ENCODE measurements at regions not wholly inside any gene's neighbourhood (a gene's known extent, or its start where the extent isn't known, plus 50 kb on each side); places are given as distances from the start of the nearest gene placed in this dataset.
"Not testable (repeated sequence)": the region's sequence is repeated elsewhere in the genome, so short reads cannot be mapped to it uniquely, and the experiment has no call there.

DNA sequence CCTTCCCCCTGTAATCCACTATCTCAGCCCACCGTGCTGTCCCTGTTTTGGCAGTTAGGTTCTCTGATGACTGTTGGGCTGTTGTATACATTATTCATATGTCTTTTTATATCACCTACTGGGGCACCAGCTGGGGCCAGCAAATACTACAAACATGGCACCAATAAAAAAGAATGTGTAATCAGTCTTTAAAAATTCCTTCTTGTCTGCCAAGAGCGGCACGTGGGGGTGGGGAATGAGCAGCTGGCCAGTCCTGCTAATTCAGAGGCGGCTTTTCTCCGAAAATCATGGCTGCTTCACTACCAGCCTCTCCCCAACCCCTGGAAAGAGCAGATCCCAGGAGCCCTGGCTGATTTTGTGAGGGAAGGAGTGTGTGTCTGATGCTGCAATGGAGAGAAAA, 77.7 kb upstream of the EEF2KMT start:
- Histone ChIP-seq H3K36me3 (ENCODE audit: control insufficient read depth, insufficient read depth, low read length) (no peaks in the 10 kb centered on the region), H3K27me3 (ENCODE audit: control insufficient read depth, insufficient read depth, low read length) (no peaks in the 10 kb centered on the region), H3K4me3 (ENCODE audit: low read depth, low read length) (no peak overlapping the region)
- TF ChIP-seq, protein P1, sequence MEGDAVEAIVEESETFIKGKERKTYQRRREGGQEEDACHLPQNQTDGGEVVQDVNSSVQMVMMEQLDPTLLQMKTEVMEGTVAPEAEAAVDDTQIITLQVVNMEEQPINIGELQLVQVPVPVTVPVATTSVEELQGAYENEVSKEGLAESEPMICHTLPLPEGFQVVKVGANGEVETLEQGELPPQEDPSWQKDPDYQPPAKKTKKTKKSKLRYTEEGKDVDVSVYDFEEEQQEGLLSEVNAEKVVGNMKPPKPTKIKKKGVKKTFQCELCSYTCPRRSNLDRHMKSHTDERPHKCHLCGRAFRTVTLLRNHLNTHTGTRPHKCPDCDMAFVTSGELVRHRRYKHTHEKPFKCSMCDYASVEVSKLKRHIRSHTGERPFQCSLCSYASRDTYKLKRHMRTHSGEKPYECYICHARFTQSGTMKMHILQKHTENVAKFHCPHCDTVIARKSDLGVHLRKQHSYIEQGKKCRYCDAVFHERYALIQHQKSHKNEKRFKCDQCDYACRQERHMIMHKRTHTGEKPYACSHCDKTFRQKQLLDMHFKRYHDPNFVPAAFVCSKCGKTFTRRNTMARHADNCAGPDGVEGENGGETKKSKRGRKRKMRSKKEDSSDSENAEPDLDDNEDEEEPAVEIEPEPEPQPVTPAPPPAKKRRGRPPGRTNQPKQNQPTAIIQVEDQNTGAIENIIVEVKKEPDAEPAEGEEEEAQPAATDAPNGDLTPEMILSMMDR (IDR thresholded peaks at IDR 0.05; ENCODE audit: insufficient read depth, low read depth, low read length) = no peak
- POLR2A ChIA-PET = no interaction called here
- CTCF ChIA-PET = no interaction called here
- DNase-seq (ENCODE audit: low read depth) = no peak

DNA sequence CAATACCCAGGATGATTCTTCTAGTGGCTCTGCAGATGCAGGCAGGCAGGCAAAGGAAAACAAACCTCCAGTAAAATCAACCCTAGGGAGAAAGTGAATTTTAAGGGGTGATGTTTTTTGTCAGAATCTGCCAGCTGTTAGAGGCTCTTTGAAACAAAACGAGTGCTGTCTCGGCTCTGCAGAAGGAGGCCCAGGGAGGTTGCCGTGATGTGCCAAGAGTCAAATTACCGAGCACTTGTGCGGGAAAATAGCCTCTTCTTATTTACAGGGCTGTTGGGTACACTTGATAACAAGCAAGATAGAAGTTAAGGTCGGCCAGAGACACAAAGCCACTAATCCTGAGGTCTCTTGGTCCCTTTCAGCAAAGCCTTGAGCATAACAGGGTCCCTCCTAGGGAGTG, 68.9 kb upstream of the EEF2KMT start:
- no peak for DNase-seq (ENCODE audit: low read depth)
- Histone ChIP-seq H3K4me3 (ENCODE audit: low read depth, low read length) (no peak overlapping the region), H3K36me3 (ENCODE audit: control insufficient read depth, insufficient read depth, low read length) (no peaks in the 10 kb centered on the region), H3K27me3 (ENCODE audit: control insufficient read depth, insufficient read depth, low read length) (no peaks in the 10 kb centered on the region)
- TF ChIP-seq, protein P1 (IDR thresholded peaks at IDR 0.05; ENCODE audit: insufficient read depth, low read depth, low read length) = no peak
- CTCF ChIA-PET = no interaction called here
- POLR2A ChIA-PET = no interaction called here

- POLR2A ChIA-PET; H3K36me3 ChIP-seq (ENCODE audit: control insufficient read depth, insufficient read depth, low read length); DNase-seq (ENCODE audit: low read depth); H3K4me3 ChIP-seq (ENCODE audit: low read depth, low read length); CTCF ChIA-PET; H3K27me3 ChIP-seq (ENCODE audit: control insufficient read depth, insufficient read depth, low read length): not testable (repeated sequence)
These were observed 67.8 kb upstream of the EEF2KMT start for GRCh38 chr16:5165429-5165828.

DNA sequence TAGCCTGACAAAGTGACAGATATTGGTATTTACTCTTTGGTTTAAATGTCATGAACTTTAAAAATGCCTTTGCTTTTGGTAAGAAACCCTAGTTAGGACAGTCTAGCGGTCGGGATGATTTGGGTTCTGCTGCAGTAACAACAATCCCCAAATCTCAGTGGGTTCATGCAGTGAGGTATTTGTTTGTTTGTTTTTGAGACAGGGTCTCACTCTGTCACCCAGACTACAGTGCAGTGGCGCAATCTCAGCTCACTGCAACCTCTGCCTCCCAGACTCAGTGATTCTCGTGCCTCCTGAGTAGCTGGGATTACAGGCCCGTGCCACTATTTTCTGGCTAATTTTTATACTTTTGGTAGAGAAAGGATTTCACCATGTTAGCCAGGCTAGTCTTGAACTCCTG, 65.2 kb upstream of the EEF2KMT start:
- H3K27me3 ChIP-seq (ENCODE audit: control insufficient read depth, insufficient read depth, low read length); H3K4me3 ChIP-seq (ENCODE audit: low read depth, low read length); DNase-seq (ENCODE audit: low read depth); CTCF ChIA-PET; H3K36me3 ChIP-seq (ENCODE audit: control insufficient read depth, insufficient read depth, low read length); POLR2A ChIA-PET: not testable (repeated sequence)

DNA sequence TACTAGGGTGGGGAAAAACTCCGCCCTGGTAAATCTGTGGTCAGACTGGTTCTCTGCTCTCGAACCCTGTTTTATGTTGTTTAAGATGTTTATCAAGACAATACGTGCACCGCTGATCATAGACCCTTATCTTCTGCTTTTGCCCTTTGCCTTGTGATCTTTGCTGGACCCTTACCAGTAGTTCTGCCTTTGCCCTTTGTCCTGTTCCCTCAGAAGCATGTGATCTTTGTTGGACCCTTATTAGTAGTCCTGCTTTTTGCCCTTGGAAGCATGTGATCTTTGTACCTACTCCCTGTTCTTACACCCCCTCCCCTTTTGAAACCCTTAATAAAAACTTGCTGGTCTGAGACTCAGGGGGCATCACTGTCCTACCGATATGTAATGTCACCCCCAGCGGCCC, 64.3 kb upstream of the EEF2KMT start:
- CTCF ChIA-PET; DNase-seq (ENCODE audit: low read depth); H3K4me3 ChIP-seq (ENCODE audit: low read depth, low read length); H3K36me3 ChIP-seq (ENCODE audit: control insufficient read depth, insufficient read depth, low read length); H3K27me3 ChIP-seq (ENCODE audit: control insufficient read depth, insufficient read depth, low read length); POLR2A ChIA-PET: not testable (repeated sequence)

- H3K4me3 ChIP-seq (ENCODE audit: low read depth, low read length); DNase-seq (ENCODE audit: low read depth); CTCF ChIA-PET; H3K36me3 ChIP-seq (ENCODE audit: control insufficient read depth, insufficient read depth, low read length); H3K27me3 ChIP-seq (ENCODE audit: control insufficient read depth, insufficient read depth, low read length); POLR2A ChIA-PET: not testable (repeated sequence)
These were observed 62.4 kb upstream of the EEF2KMT start for GRCh38 chr16:5160010-5160409.

GRCh38 chr16:5159537-5159936, 61.9 kb upstream of the EEF2KMT start:
- H3K4me3 ChIP-seq (ENCODE audit: low read depth, low read length); CTCF ChIA-PET; H3K36me3 ChIP-seq (ENCODE audit: control insufficient read depth, insufficient read depth, low read length); DNase-seq (ENCODE audit: low read depth); H3K27me3 ChIP-seq (ENCODE audit: control insufficient read depth, insufficient read depth, low read length); POLR2A ChIA-PET: not testable (repeated sequence)

DNA sequence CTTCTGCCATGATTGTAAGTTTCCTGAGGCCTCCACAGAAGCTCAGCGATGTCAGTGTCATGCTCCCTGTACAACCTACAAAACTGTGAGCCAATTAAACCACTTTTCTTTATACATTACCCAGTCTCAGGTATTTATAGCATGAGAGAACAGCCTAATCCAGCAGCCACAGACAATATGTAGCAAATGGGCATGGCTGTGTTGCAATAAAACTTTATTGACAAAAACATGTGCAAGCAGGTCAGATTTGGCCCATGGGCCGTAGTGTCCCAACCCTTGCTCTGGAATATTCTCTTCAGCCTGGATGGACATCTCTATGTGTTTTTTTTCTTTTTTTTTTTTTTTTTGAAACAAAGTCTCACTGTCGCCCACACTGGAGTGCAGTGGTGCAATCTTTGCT, 60.9 kb upstream of the EEF2KMT start:
- Histone ChIP-seq H3K27me3 (ENCODE audit: control insufficient read depth, insufficient read depth, low read length) (no peaks in the 10 kb centered on the region), H3K4me3 (ENCODE audit: low read depth, low read length) (no peak overlapping the region), H3K36me3 (ENCODE audit: control insufficient read depth, insufficient read depth, low read length) (no peaks in the 10 kb centered on the region)
- no peak for DNase-seq (ENCODE audit: low read depth)
- POLR2A ChIA-PET = no interaction called here
- TF ChIP-seq, protein P1 (IDR thresholded peaks at IDR 0.05; ENCODE audit: insufficient read depth, low read depth, low read length) = no peak
- CTCF ChIA-PET = no interaction called here

- DNase-seq (ENCODE audit: low read depth); H3K36me3 ChIP-seq (ENCODE audit: control insufficient read depth, insufficient read depth, low read length); POLR2A ChIA-PET; H3K27me3 ChIP-seq (ENCODE audit: control insufficient read depth, insufficient read depth, low read length); CTCF ChIA-PET; H3K4me3 ChIP-seq (ENCODE audit: low read depth, low read length): not testable (repeated sequence)
These were observed 58.9 kb upstream of the EEF2KMT start for GRCh38 chr16:5156486-5156885.

DNA sequence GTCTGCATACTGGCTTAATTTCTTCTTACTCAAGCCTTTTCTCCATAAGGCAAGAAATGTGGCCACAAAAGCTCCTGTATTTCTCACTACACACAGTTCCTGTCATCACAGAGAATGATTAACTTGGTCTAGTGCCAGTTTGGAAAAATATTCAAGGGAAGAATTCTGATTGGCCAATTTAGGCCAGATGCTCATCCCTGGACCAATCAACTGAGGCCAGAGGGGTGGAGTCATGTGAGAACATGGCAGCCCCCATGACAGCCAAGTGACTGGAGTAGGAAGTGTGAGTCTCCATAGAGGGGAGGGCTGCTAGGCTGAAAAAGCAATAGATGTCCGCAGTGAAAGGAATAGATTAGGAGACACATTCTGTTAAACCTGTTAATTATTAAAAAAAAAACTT, 56.4 kb upstream of the EEF2KMT start:
- H3K36me3 ChIP-seq (ENCODE audit: control insufficient read depth, insufficient read depth, low read length); POLR2A ChIA-PET; H3K27me3 ChIP-seq (ENCODE audit: control insufficient read depth, insufficient read depth, low read length); CTCF ChIA-PET; DNase-seq (ENCODE audit: low read depth); H3K4me3 ChIP-seq (ENCODE audit: low read depth, low read length): not testable (repeated sequence)

- CTCF ChIA-PET; DNase-seq (ENCODE audit: low read depth); H3K4me3 ChIP-seq (ENCODE audit: low read depth, low read length); POLR2A ChIA-PET; H3K36me3 ChIP-seq (ENCODE audit: control insufficient read depth, insufficient read depth, low read length); H3K27me3 ChIP-seq (ENCODE audit: control insufficient read depth, insufficient read depth, low read length): not testable (repeated sequence)
These were observed 53.8 kb upstream of the EEF2KMT start for GRCh38 chr16:5151409-5151808.
